CD14-positive monocyte (primary cell): ENCODE measurements at regions not wholly inside any gene's neighbourhood (a gene's known extent, or its start where the extent isn't known, plus 50 kb on each side); places are given as distances from the start of the nearest gene placed in this dataset.

Source experiments
- DNase-seq, 3 donors: peaks; one replicate each; pipeline ENCODE4 v3.0.0-alpha.2; 2011 to 2022
- H2AFZ ChIP-seq: 2 replicates; pipeline ENCODE4 v1.6.0; 2012; ENCODE audit warnings: mild to moderate bottlenecking, low read depth, low read length, inconsistent platforms; ENCODE audit not compliant: insufficient read depth, poor library complexity, severe bottlenecking
- H3K27ac ChIP-seq, 2 donors: 1 replicate in 1 of 2; 2 replicates in 1 of 2; pipeline ENCODE4 v1.5.1; 2012 to 2013; ENCODE audit warnings: low read length in 2 of 2, control low read depth in 1 of 2, inconsistent platforms in 1 of 2, low read depth in 1 of 2, mild to moderate bottlenecking in 1 of 2
- H3K27me3 ChIP-seq, 2 donors: one replicate each; pipeline versions ENCODE4 v1.6.0 to v1.6.1; 2011 to 2013; ENCODE audit warnings: low read length in 2 of 2; ENCODE audit not compliant: control insufficient read depth in 2 of 2, insufficient read depth in 2 of 2
- H3K36me3 ChIP-seq, 2 donors: replicated peaks in 1 of 2; 1 replicate in 1 of 2; 2 replicates in 1 of 2; pipeline versions ENCODE4 v1.5.1 to v1.6.1; 2012 to 2013; ENCODE audit warnings: low read length in 2 of 2, control low read depth in 1 of 2, inconsistent platforms in 1 of 2, mild to moderate bottlenecking in 1 of 2; ENCODE audit not compliant: insufficient read depth in 2 of 2, control insufficient read depth in 1 of 2
- H3K4me1 ChIP-seq, 2 donors: 1 replicate in 1 of 2; 2 replicates in 1 of 2; pipeline versions ENCODE4 v1.5.1 to v1.6.1; 2012 to 2013; ENCODE audit warnings: low read length in 2 of 2, control low read depth in 1 of 2, inconsistent platforms in 1 of 2, mild to moderate bottlenecking in 1 of 2, moderate library complexity in 1 of 2; ENCODE audit not compliant: insufficient read depth in 2 of 2, control insufficient read depth in 1 of 2
- H3K4me2 ChIP-seq: replicated peaks from 2 replicates; pipeline ENCODE3; 2012; ENCODE audit warnings: low read length, moderate library complexity, mild to moderate bottlenecking; ENCODE audit not compliant: poor library complexity, severe bottlenecking; ENCODE audit errors: extremely low read depth
- H3K4me3 ChIP-seq, 3 experiments: fragments of 200-600 bp in 1 of 3; sonication (generic) in 1 of 3; replicated peaks in 1 of 3; 1 replicate in 2 of 3; 2 replicates in 1 of 3; pipeline ENCODE4 v1.5.1; 2011 to 2013; ENCODE audit warnings: low read length in 3 of 3, mild to moderate bottlenecking in 3 of 3, control low read depth in 2 of 3, low read depth in 2 of 3, inconsistent platforms in 1 of 3, moderate library complexity in 1 of 3
- H3K79me2 ChIP-seq: 2 replicates; pipeline ENCODE4 v1.6.0; 2012; ENCODE audit warnings: mild to moderate bottlenecking, control low read depth, inconsistent platforms, low read length, moderate library complexity; ENCODE audit not compliant: insufficient read depth
- H3K9ac ChIP-seq: 2 replicates; pipeline ENCODE4 v1.6.0; 2017; ENCODE audit warnings: low read length, mild to moderate bottlenecking; ENCODE audit not compliant: insufficient read depth, poor library complexity, severe bottlenecking
- H3K9me3 ChIP-seq, 2 donors: replicated peaks in 1 of 2; 1 replicate in 1 of 2; 2 replicates in 1 of 2; pipeline versions ENCODE4 v1.5.1 to v1.6.1; 2012 to 2013; ENCODE audit warnings: low read length in 2 of 2, control low read depth in 1 of 2; ENCODE audit not compliant: control insufficient read depth in 1 of 2, insufficient read depth in 1 of 2
- H4K20me1 ChIP-seq: 2 replicates; pipeline ENCODE4 v1.6.0; 2012; ENCODE audit warnings: mild to moderate bottlenecking, low read length, control low read depth, moderate library complexity; ENCODE audit not compliant: insufficient read depth
- H3K27ac Mint-ChIP-seq, 7 donors: one replicate each; pipeline ENCODE4 v1.8.0; 2020; ENCODE audit warnings: mild to moderate bottlenecking in 7 of 7, mixed read lengths in 7 of 7, moderate library complexity in 6 of 7, inconsistent platforms in 2 of 7
- H3K27me3 Mint-ChIP-seq, 3 donors: one replicate each; pipeline ENCODE4 v1.8.0; 2021 to 2022; ENCODE audit warnings: low read depth in 3 of 3, mild to moderate bottlenecking in 3 of 3, mixed read lengths in 3 of 3, moderate library complexity in 3 of 3, inconsistent platforms in 1 of 3
- H3K36me3 Mint-ChIP-seq, 2 donors: one replicate each; pipeline ENCODE4 v1.8.0; 2020; ENCODE audit warnings: mixed read lengths in 2 of 2, inconsistent platforms in 1 of 2, mild to moderate bottlenecking in 1 of 2
- H3K4me1 Mint-ChIP-seq: one replicate; pipeline ENCODE4 v1.8.0; 2020; ENCODE audit warnings: mild to moderate bottlenecking, mixed read lengths
- H3K4me3 Mint-ChIP-seq, 2 donors: one replicate each; pipeline ENCODE4 v1.8.0; 2020; ENCODE audit warnings: mild to moderate bottlenecking in 2 of 2, mixed read lengths in 2 of 2, moderate library complexity in 1 of 2
- H3K9me3 Mint-ChIP-seq, 7 donors: one replicate each; pipeline ENCODE4 v1.8.0; 2020 to 2022; ENCODE audit warnings: mixed read lengths in 7 of 7, mild to moderate bottlenecking in 6 of 7, moderate library complexity in 6 of 7, inconsistent platforms in 2 of 7
- CTCF ChIP-seq: fragments of 200-600 bp; IDR thresholded peaks from one replicate; pipeline ENCODE4 v1.8.0; 2022; ENCODE audit warnings: antibody characterized with exemption, mild to moderate bottlenecking
- WGBS: methylation state at CpG from one replicate; pipeline ENCODE4 v1.1.5; 2013; ENCODE audit warnings: missing lambda C conversion rate; ENCODE audit not compliant: insufficient coverage; 5-methylcytosine and 5-hydroxymethylcytosine counted together
- intact Hi-C, 2 donors: fragments of 100-400 bp; cut with micrococcal nuclease; formaldehyde crosslinking; loops; one replicate each; pipeline versions ENCODE4 v1.15.0 to v1.15.1; 2023

GRCh38 chr10:107826171-107826570, 661.7 kb upstream of the SORCS1 start:
- Mint-ChIP-seq H3K4me3 (no peak overlapping the region), H3K36me3 (no peaks in the 10 kb centered on the region), H3K4me1 (no peaks in the 10 kb centered on the region), H3K9me3 (peaks cover 0 to 3% (median 0%) of the 10 kb centered on the region in 7 donors), H3K27ac (no peak overlapping the region), H3K27me3 (peaks cover 0 to 2% (median 0%) of the 10 kb centered on the region in 3 donors)
- H3K27me3 ChIP-seq, result no peaks in the 10 kb centered on the region
- no peak overlapping the region for H3K4me3 ChIP-seq
- intact Hi-C loops, result no loop called here
- no peak overlapping the region for H3K27ac ChIP-seq
- H3K79me2 ChIP-seq, result no peaks in the 10 kb centered on the region
- H3K4me1 ChIP-seq, result no peaks in the 10 kb centered on the region
- no peak for TF ChIP-seq CTCF
- no peaks in the 10 kb centered on the region for H4K20me1 ChIP-seq
- no peak for DNase-seq
- no peaks in the 10 kb centered on the region for H3K36me3 ChIP-seq
- no peak overlapping the region for H2AFZ ChIP-seq
- no peak overlapping the region for H3K9ac ChIP-seq
- 83% methylated on average over 1 of the region's 4 CpGs for WGBS
- H3K4me2 ChIP-seq, result no peak overlapping the region
- no peaks in the 10 kb centered on the region for H3K9me3 ChIP-seq

- peak; percentile 69 for TF ChIP-seq CTCF
- H3K27me3 Mint-ChIP-seq, result peaks cover 0 to 1% (median 0%) of the 10 kb centered on the region in 3 donors
- intact Hi-C loops, result loop anchor here (10.0 kb wide), 2 partner anchors 1100 to 1110 kb away; no protein-coding TSS in a partner anchor
These were observed 650.5 kb upstream of the SORCS1 start for GRCh38 chr10:107814865-107815487.

More at GRCh38 chr10:107814865-107815487, 650.5 kb upstream of the SORCS1 start:
- Histone ChIP-seq H3K4me3 (no peak overlapping the region), H3K36me3 (no peaks in the 10 kb centered on the region), H3K79me2 (no peaks in the 10 kb centered on the region), H2AFZ (no peak overlapping the region), H3K9ac (no peak overlapping the region), H4K20me1 (no peaks in the 10 kb centered on the region), H3K4me2 (no peak overlapping the region), H3K4me1 (no peaks in the 10 kb centered on the region), H3K9me3 (no peaks in the 10 kb centered on the region), H3K27ac (no peak overlapping the region), H3K27me3 (no peaks in the 10 kb centered on the region)
- no peak overlapping the region for H3K4me3 Mint-ChIP-seq
- DNase-seq, result peak; percentile 3 to 40 (median 24)
- peaks cover 0 to 1% (median 0%) of the 10 kb centered on the region in 7 donors for H3K9me3 Mint-ChIP-seq
- no peak overlapping the region for H3K27ac Mint-ChIP-seq
- WGBS, result 63% methylated on average over 6 of the region's 6 CpGs
- no peaks in the 10 kb centered on the region for H3K4me1 Mint-ChIP-seq
- no peaks in the 10 kb centered on the region for H3K36me3 Mint-ChIP-seq
